Keratinocyte (primary cell): ENCODE measurements at regions not wholly inside any gene's neighbourhood (a gene's known extent, or its start where the extent isn't known, plus 50 kb on each side); places are given as distances from the start of the nearest gene placed in this dataset.

Experiments
- CTCF ChIP-seq, 3 experiments: IDR thresholded peaks in 1 of 3; conservative IDR thresholded peaks in 1 of 3; optimal IDR thresholded peaks in 1 of 3; 2 replicates in 2 of 3; 3 replicates in 1 of 3; pipeline versions ENCODE3 to v1.5.1; 2011; ENCODE audit warnings: low read length in 3 of 3, mild to moderate bottlenecking in 3 of 3, moderate library complexity in 2 of 3, control low read depth in 1 of 3, inconsistent platforms in 1 of 3; ENCODE audit not compliant: insufficient read depth in 2 of 3; ENCODE audit errors: extremely low read depth in 1 of 3
- EZH2 ChIP-seq: IDR thresholded peaks from one replicate; pipeline ENCODE4 v1.6.1; 2012; ENCODE audit warnings: inconsistent platforms, mild to moderate bottlenecking, low read length, moderate library complexity

DNA sequence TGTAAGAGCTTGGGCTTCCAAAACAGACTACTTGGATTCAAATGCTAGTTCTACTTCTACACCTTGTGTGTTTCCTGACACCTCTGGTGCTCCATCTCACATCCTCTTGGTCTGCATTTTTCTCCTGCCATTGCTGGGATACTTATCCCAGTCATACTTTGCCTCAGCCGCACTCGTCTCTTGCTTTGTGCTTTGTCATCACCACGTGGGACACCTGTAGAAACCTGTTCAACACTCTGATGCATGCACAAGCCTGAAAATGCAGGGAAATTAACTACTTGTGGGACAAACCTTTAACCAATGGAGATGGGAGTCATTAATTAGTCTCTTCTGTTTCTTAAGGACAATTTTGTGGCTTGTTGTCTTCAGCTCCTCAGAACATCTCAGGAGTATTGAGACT lies 94.2 kb upstream of the PHYHIPL start:
- no peak for TF ChIP-seq CTCF (optimal IDR thresholded peaks at IDR 0.05 in 1 of 3, IDR thresholded peaks at IDR 0.05 in 1 of 3, conservative IDR thresholded peaks at IDR 0.05 in 1 of 3; ENCODE audit: extremely low read depth in 1 of 3, insufficient read depth in 2 of 3, low read length in 3 of 3)
- no peak for TF ChIP-seq EZH2
